ENCODE measurements at regions not wholly inside any gene's neighbourhood (a gene's known extent, or its start where the extent isn't known, plus 50 kb on each side); places are given as distances from the start of the nearest gene placed in this dataset.

DNA sequence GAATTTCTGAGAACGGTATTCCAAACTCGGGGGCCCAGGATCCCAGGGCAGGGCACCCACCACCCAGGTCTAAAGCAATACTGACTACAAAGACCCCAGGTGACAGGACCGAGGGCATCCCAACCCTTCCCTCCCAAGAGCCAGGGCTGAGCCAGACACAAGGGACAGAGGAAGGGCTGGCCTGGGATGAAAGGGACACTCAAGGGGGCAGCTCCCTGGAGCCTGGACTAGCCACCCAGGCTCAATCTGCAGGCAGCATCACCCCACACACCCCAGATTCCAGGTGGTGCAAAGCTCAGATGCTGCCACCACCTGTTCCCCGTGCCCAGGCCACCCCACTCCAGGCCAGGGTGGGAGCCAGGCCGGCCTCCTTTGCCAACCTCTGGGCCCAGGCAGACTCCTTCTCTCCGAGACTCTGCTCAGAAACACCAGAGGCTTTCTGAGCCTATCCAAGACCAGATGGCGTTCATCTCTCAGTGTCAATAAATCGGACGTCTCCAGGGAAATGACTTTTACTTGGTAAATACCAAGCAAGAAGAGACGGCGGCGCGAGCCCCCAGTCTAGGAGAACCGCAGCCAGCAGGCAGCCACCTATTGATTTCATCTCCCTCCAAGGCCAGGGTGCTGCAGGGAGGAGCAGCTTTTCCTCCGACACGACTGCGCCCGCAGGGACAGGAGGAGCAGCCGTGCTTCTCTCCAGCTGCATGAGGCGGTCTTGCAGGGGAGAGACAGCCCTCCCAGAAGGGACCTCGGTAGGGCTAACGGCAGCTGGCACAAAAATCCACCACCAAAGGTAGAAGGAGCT lies 94.1 kb upstream of the ADAMTS2 start:
- POLR2A ChIA-PET, result no interaction called here
- peaks cover 2% of the 10 kb centered on the region for H3K27me3 Mint-ChIP-seq
- TF ChIP-seq, protein P1, sequence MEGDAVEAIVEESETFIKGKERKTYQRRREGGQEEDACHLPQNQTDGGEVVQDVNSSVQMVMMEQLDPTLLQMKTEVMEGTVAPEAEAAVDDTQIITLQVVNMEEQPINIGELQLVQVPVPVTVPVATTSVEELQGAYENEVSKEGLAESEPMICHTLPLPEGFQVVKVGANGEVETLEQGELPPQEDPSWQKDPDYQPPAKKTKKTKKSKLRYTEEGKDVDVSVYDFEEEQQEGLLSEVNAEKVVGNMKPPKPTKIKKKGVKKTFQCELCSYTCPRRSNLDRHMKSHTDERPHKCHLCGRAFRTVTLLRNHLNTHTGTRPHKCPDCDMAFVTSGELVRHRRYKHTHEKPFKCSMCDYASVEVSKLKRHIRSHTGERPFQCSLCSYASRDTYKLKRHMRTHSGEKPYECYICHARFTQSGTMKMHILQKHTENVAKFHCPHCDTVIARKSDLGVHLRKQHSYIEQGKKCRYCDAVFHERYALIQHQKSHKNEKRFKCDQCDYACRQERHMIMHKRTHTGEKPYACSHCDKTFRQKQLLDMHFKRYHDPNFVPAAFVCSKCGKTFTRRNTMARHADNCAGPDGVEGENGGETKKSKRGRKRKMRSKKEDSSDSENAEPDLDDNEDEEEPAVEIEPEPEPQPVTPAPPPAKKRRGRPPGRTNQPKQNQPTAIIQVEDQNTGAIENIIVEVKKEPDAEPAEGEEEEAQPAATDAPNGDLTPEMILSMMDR (IDR thresholded peaks at IDR 0.05), result no peak
- CTCF ChIA-PET, result no interaction called here
- H3K36me3 Mint-ChIP-seq (ENCODE audit: low read depth), result no peaks in the 10 kb centered on the region
- H3K27ac Mint-ChIP-seq, result no peak overlapping the region
- intact Hi-C loops (cut with micrococcal nuclease), result no loop called here
- no peaks in the 10 kb centered on the region for H3K4me1 Mint-ChIP-seq
- no peaks in the 10 kb centered on the region for H3K9me3 Mint-ChIP-seq
- DNase-seq (no peak), ATAC-seq (ENCODE audit: low read depth) (no peak)
- no peak overlapping the region for H3K4me3 Mint-ChIP-seq

DNA sequence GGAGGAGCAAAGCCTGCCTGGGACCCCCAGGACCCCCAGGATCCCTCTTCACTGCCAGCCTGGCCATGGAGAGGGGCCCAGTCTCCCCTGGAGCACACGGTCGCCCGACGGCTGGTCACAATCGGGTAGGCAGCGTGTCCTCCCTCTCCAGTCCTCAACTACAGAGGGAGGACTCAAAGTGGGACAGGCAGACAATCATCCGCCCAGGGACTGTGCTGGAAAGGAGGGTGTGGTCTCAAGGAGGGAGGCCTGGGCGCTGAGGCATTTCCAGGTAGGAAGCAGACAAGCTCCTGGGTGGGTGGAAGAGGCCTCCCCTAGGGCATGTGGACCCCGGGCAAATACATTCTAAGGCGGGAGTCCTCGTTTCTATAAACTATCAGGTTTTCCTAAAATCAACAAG lies 93.2 kb upstream of the ADAMTS2 start:
- H3K27me3 Mint-ChIP-seq, result peaks cover 2% of the 10 kb centered on the region

DNA sequence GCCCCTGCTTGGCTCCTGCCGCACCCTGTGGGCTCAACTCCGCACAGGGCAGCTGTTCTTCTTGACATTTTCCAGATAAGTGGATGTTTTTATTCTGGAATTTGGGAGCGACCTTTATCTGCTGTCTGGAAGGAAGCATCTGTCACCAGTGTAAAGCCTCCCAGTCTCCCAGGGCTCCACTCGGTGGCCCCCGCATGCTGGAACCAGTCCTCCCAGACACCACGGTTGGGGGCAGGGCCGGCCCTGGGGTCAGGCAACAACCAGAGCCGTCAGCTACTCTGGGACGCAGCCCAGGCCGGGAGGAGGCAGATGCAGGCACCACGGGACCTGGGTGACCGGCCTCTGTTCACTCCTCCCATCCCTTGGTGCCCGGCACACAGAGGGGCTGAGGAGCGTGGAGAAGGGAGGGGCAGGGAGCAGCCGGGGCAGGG lies 92.8 kb upstream of the ADAMTS2 start:
- intact Hi-C loops (cut with micrococcal nuclease), result no loop called here
- Mint-ChIP-seq H3K27ac (no peak overlapping the region), H3K4me1 (no peaks in the 10 kb centered on the region), H3K4me3 (no peak overlapping the region), H3K9me3 (no peaks in the 10 kb centered on the region), H3K27me3 (peaks cover 2% of the 10 kb centered on the region), H3K36me3 (ENCODE audit: low read depth) (no peaks in the 10 kb centered on the region)
- DNase-seq, result no peak
- POLR2A ChIA-PET, result no interaction called here
- TF ChIP-seq, protein P1 (IDR thresholded peaks at IDR 0.05), result no peak
- CTCF ChIA-PET, result no interaction called here
- ATAC-seq (ENCODE audit: low read depth), result no peak

More for the DNA sequence above, 93.2 kb upstream of the ADAMTS2 start:
- no peak overlapping the region for H3K4me3 Mint-ChIP-seq
- DNase-seq, result no peak
- ATAC-seq (ENCODE audit: low read depth), result no peak
- H3K4me1 Mint-ChIP-seq, result no peaks in the 10 kb centered on the region
- H3K27ac Mint-ChIP-seq, result no peak overlapping the region
- intact Hi-C loops (cut with micrococcal nuclease), result no loop called here
- ChIA-PET POLR2A (no interaction called here), CTCF (no interaction called here)
- no peaks in the 10 kb centered on the region for H3K36me3 Mint-ChIP-seq (ENCODE audit: low read depth)
- H3K9me3 Mint-ChIP-seq, result no peaks in the 10 kb centered on the region
- TF ChIP-seq, protein P1 (IDR thresholded peaks at IDR 0.05), result no peak

DNA sequence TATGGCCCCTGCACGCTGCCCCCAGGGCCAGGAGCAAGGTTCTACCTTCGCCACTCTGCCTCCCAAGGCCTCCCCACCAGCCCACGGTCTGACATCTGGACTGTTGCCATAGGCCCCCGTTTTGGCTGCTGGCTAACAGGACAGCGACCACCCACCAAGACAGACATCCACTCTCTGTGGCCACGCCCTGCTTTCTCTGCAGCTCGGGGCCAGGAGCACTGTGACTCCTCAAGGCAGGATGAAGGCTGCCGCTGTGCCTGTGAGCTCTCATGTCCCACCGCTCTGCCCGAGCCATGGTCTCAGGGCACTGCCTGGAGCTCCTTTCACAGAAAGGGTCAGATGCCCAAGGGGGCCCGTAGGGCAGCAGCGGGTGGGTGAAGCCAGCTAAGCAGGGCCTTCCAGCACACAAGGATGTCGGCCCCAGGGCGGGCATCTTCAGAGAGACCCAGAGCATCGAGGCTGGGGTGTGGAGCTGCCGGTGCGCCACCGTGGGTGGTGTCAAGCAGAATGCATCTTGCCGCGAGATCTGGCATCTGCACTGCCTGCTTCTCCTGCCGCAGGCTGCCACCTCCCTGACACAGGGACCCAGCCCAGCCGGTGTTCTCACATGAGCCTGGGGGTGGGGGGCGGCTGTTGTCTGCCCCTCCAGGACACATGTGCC lies 92.2 kb upstream of the ADAMTS2 start:
- ATAC-seq (ENCODE audit: low read depth), result no peak
- DNase-seq, result no peak
- H3K27ac Mint-ChIP-seq, result no peak overlapping the region

More for the DNA sequence above, 92.2 kb upstream of the ADAMTS2 start:
- Mint-ChIP-seq H3K4me1 (no peaks in the 10 kb centered on the region), H3K27me3 (peaks cover 2% of the 10 kb centered on the region), H3K36me3 (ENCODE audit: low read depth) (no peaks in the 10 kb centered on the region), H3K9me3 (no peaks in the 10 kb centered on the region), H3K4me3 (no peak overlapping the region)
- ChIA-PET POLR2A (no interaction called here), CTCF (no interaction called here)
- TF ChIP-seq, protein P1 (IDR thresholded peaks at IDR 0.05), result no peak
- intact Hi-C loops (cut with micrococcal nuclease), result no loop called here

All from activated B cell treated with CpG ODN at 0.5 μM for 24 hours (primary cell).